ENCODE measurements at regions not wholly inside any gene's neighbourhood (a gene's known extent, or its start where the extent isn't known, plus 50 kb on each side); places are given as distances from the start of the nearest gene placed in this dataset.

GRCh38 chr21:32947736-32948135 is 78.0 kb upstream of the OLIG2 start:
- Histone ChIP-seq H3K4me1 (ENCODE audit: control insufficient read depth in 4 of 4, insufficient read depth in 4 of 4, low read length in 3 of 4) (no peaks in the 10 kb centered on the region), H3K27me3 (ENCODE audit: control insufficient read depth in 4 of 4, insufficient read depth in 4 of 4, low read length in 3 of 4) (peaks cover 0 to 2% (median 0%) of the 10 kb centered on the region in 4 donors), H3K9me3 (ENCODE audit: control insufficient read depth in 4 of 4, low read length in 3 of 4) (no peaks in the 10 kb centered on the region), H3K4me3 (ENCODE audit: low read depth in 1 of 3, low read length in 3 of 3) (no peak overlapping the region), H3K36me3 (ENCODE audit: control insufficient read depth in 4 of 4, insufficient read depth in 3 of 4, low read depth in 1 of 4, low read length in 3 of 4) (no peaks in the 10 kb centered on the region), H3K27ac (ENCODE audit: low read depth in 1 of 2, low read length in 2 of 2) (no peak overlapping the region), H3K9ac (ENCODE audit: low read depth in 1 of 2, low read length in 2 of 2) (no peak overlapping the region)
- 90% methylated on average over 1 of the region's 1 CpG for WGBS
- TF ChIP-seq RXRA (IDR thresholded peaks at IDR 0.05) (no peak), ZBTB33 (IDR thresholded peaks at IDR 0.05) (no peak), SP1 (IDR thresholded peaks at IDR 0.05) (no peak), FOXA1 (IDR thresholded peaks at IDR 0.05) (no peak)
- TF ChIP-seq, protein P1, sequence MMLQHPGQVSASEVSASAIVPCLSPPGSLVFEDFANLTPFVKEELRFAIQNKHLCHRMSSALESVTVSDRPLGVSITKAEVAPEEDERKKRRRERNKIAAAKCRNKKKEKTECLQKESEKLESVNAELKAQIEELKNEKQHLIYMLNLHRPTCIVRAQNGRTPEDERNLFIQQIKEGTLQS (IDR thresholded peaks at IDR 0.05): no peak
- TF ChIP-seq, protein P2, sequence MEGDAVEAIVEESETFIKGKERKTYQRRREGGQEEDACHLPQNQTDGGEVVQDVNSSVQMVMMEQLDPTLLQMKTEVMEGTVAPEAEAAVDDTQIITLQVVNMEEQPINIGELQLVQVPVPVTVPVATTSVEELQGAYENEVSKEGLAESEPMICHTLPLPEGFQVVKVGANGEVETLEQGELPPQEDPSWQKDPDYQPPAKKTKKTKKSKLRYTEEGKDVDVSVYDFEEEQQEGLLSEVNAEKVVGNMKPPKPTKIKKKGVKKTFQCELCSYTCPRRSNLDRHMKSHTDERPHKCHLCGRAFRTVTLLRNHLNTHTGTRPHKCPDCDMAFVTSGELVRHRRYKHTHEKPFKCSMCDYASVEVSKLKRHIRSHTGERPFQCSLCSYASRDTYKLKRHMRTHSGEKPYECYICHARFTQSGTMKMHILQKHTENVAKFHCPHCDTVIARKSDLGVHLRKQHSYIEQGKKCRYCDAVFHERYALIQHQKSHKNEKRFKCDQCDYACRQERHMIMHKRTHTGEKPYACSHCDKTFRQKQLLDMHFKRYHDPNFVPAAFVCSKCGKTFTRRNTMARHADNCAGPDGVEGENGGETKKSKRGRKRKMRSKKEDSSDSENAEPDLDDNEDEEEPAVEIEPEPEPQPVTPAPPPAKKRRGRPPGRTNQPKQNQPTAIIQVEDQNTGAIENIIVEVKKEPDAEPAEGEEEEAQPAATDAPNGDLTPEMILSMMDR (IDR thresholded peaks at IDR 0.05; ENCODE audit: low read depth, low read length, missing input control): no peak
- no peak for DNase-seq (ENCODE audit: low spot score)

- WGBS: 59% methylated on average over 3 of the region's 3 CpGs
- no peak for DNase-seq (ENCODE audit: low spot score)
- TF ChIP-seq HNF4A (conservative IDR thresholded peaks at IDR 0.05) (no peak), ZBTB33 (IDR thresholded peaks at IDR 0.05) (no peak), RXRA (IDR thresholded peaks at IDR 0.05) (no peak), SP1 (IDR thresholded peaks at IDR 0.05) (no peak)
- Histone ChIP-seq H3K36me3 (ENCODE audit: control insufficient read depth in 4 of 4, insufficient read depth in 3 of 4, low read depth in 1 of 4, low read length in 3 of 4) (no peaks in the 10 kb centered on the region), H3K27ac (ENCODE audit: low read depth in 1 of 2, low read length in 2 of 2) (no peak overlapping the region), H3K4me3 (ENCODE audit: low read depth in 1 of 3, low read length in 3 of 3) (no peak overlapping the region), H3K4me1 (ENCODE audit: control insufficient read depth in 4 of 4, insufficient read depth in 4 of 4, low read length in 3 of 4) (no peaks in the 10 kb centered on the region), H3K9ac (ENCODE audit: low read depth in 1 of 2, low read length in 2 of 2) (no peak overlapping the region), H3K27me3 (ENCODE audit: control insufficient read depth in 4 of 4, insufficient read depth in 4 of 4, low read length in 3 of 4) (peaks cover 0 to 7% (median 2%) of the 10 kb centered on the region in 4 donors), H3K9me3 (ENCODE audit: control insufficient read depth in 4 of 4, low read length in 3 of 4) (no peaks in the 10 kb centered on the region)
Measured at GRCh38 chr21:32949701-32950100, 76.0 kb upstream of the OLIG2 start.

- Histone ChIP-seq H3K27me3 (ENCODE audit: control insufficient read depth in 4 of 4, insufficient read depth in 4 of 4, low read length in 3 of 4) (peaks cover 0 to 8% (median 3%) of the 10 kb centered on the region in 4 donors), H3K9me3 (ENCODE audit: control insufficient read depth in 4 of 4, low read length in 3 of 4) (no peaks in the 10 kb centered on the region), H3K27ac (ENCODE audit: low read depth in 1 of 2, low read length in 2 of 2) (no peak overlapping the region), H3K4me1 (ENCODE audit: control insufficient read depth in 4 of 4, insufficient read depth in 4 of 4, low read length in 3 of 4) (no peaks in the 10 kb centered on the region), H3K4me3 (ENCODE audit: low read depth in 1 of 3, low read length in 3 of 3) (no peak overlapping the region), H3K36me3 (ENCODE audit: control insufficient read depth in 4 of 4, insufficient read depth in 3 of 4, low read depth in 1 of 4, low read length in 3 of 4) (no peaks in the 10 kb centered on the region), H3K9ac (ENCODE audit: low read depth in 1 of 2, low read length in 2 of 2) (no peak overlapping the region)
- TF ChIP-seq HNF4G (IDR thresholded peaks at IDR 0.05) (no peak), RXRA (IDR thresholded peaks at IDR 0.05) (no peak), JUND (IDR thresholded peaks at IDR 0.05) (no peak), GABPA (IDR thresholded peaks at IDR 0.05 in 1 of 2, conservative IDR thresholded peaks at IDR 0.05 in 1 of 2) (no peak), HNF4A (conservative IDR thresholded peaks at IDR 0.05) (no peak), EGR1 (IDR thresholded peaks at IDR 0.05; ENCODE audit: low read depth in 2 of 2) (no peak), MAX (IDR thresholded peaks at IDR 0.05) (no peak), NR2F2 (IDR thresholded peaks at IDR 0.05) (no peak), YY1 (IDR thresholded peaks at IDR 0.05) (no peak)
- TF ChIP-seq, protein P1 (IDR thresholded peaks at IDR 0.05): no peak
- TF ChIP-seq, protein P3, sequence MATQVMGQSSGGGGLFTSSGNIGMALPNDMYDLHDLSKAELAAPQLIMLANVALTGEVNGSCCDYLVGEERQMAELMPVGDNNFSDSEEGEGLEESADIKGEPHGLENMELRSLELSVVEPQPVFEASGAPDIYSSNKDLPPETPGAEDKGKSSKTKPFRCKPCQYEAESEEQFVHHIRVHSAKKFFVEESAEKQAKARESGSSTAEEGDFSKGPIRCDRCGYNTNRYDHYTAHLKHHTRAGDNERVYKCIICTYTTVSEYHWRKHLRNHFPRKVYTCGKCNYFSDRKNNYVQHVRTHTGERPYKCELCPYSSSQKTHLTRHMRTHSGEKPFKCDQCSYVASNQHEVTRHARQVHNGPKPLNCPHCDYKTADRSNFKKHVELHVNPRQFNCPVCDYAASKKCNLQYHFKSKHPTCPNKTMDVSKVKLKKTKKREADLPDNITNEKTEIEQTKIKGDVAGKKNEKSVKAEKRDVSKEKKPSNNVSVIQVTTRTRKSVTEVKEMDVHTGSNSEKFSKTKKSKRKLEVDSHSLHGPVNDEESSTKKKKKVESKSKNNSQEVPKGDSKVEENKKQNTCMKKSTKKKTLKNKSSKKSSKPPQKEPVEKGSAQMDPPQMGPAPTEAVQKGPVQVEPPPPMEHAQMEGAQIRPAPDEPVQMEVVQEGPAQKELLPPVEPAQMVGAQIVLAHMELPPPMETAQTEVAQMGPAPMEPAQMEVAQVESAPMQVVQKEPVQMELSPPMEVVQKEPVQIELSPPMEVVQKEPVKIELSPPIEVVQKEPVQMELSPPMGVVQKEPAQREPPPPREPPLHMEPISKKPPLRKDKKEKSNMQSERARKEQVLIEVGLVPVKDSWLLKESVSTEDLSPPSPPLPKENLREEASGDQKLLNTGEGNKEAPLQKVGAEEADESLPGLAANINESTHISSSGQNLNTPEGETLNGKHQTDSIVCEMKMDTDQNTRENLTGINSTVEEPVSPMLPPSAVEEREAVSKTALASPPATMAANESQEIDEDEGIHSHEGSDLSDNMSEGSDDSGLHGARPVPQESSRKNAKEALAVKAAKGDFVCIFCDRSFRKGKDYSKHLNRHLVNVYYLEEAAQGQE (IDR thresholded peaks at IDR 0.05): no peak
- DNase-seq (ENCODE audit: low spot score): no peak
- 54% methylated on average over 6 of the region's 6 CpGs for WGBS
Measured at GRCh38 chr21:32951041-32951440, 74.7 kb upstream of the OLIG2 start.
